ENCODE measurements at regions not wholly inside any gene's neighbourhood (a gene's known extent, or its start where the extent isn't known, plus 50 kb on each side); places are given as distances from the start of the nearest gene placed in this dataset.
"Not testable (repeated sequence)": the region's sequence is repeated elsewhere in the genome, so short reads cannot be mapped to it uniquely, and the experiment has no call there.

GRCh38 chr6:78347191-78347916 lies 520.0 kb upstream of the IRAK1BP1 start:
- no peaks in the 10 kb centered on the region for H3K36me3 Mint-ChIP-seq (ENCODE audit: low read depth)
- no peak for ATAC-seq
- no peak for DNase-seq
- peaks cover 4% of the 10 kb centered on the region for H3K9me3 Mint-ChIP-seq (ENCODE audit: insufficient read depth)
- H3K4me1 Mint-ChIP-seq (ENCODE audit: low read depth) = no peaks in the 10 kb centered on the region
- ChIA-PET POLR2A (no interaction called here), CTCF (no interaction called here)
- no peak overlapping the region for H3K4me3 Mint-ChIP-seq
- no peaks in the 10 kb centered on the region for H3K27me3 Mint-ChIP-seq (ENCODE audit: low read depth)
- H3K27ac Mint-ChIP-seq = no peak overlapping the region

GRCh38 chr6:78353040-78353439 lies 514.3 kb upstream of the IRAK1BP1 start:
- H3K4me1 Mint-ChIP-seq (ENCODE audit: low read depth) = no peaks in the 10 kb centered on the region
- POLR2A ChIA-PET = no interaction called here
- H3K27me3 Mint-ChIP-seq (ENCODE audit: low read depth) = no peaks in the 10 kb centered on the region
- no peak overlapping the region for H3K27ac Mint-ChIP-seq
- CTCF ChIA-PET = no interaction called here
- ATAC-seq (no peak), DNase-seq (no peak)
- H3K9me3 Mint-ChIP-seq (ENCODE audit: insufficient read depth) = no peaks in the 10 kb centered on the region
- no peaks in the 10 kb centered on the region for H3K36me3 Mint-ChIP-seq (ENCODE audit: low read depth)
- no peak overlapping the region for H3K4me3 Mint-ChIP-seq

- no peaks in the 10 kb centered on the region for H3K4me1 Mint-ChIP-seq (ENCODE audit: low read depth)
- peaks cover 5% of the 10 kb centered on the region for H3K9me3 Mint-ChIP-seq (ENCODE audit: insufficient read depth)
- no peak for DNase-seq
- no peaks in the 10 kb centered on the region for H3K36me3 Mint-ChIP-seq (ENCODE audit: low read depth)
- POLR2A ChIA-PET = no interaction called here
- no peak overlapping the region for H3K4me3 Mint-ChIP-seq
- CTCF ChIA-PET = no interaction called here
- no peak overlapping the region for H3K27ac Mint-ChIP-seq
- H3K27me3 Mint-ChIP-seq (ENCODE audit: low read depth) = no peaks in the 10 kb centered on the region
- no peak for ATAC-seq
These were observed 503.7 kb upstream of the IRAK1BP1 start for GRCh38 chr6:78363688-78364087.

- Mint-ChIP-seq H3K9me3 (ENCODE audit: insufficient read depth) (peaks cover 5% of the 10 kb centered on the region), H3K27ac (no peak overlapping the region), H3K4me3 (no peak overlapping the region), H3K27me3 (ENCODE audit: low read depth) (no peaks in the 10 kb centered on the region), H3K4me1 (ENCODE audit: low read depth) (no peaks in the 10 kb centered on the region), H3K36me3 (ENCODE audit: low read depth) (no peaks in the 10 kb centered on the region)
- ChIA-PET CTCF (no interaction called here), POLR2A (no interaction called here)
- ATAC-seq (no peak), DNase-seq (no peak)
These were observed 501.9 kb upstream of the IRAK1BP1 start for GRCh38 chr6:78365473-78365872.

GRCh38 chr6:78377056-78377455 lies 490.3 kb upstream of the IRAK1BP1 start:
- H3K9me3 Mint-ChIP-seq (ENCODE audit: insufficient read depth) = peaks cover 22% of the 10 kb centered on the region
- H3K4me1 Mint-ChIP-seq (ENCODE audit: low read depth) = no peaks in the 10 kb centered on the region
- no peaks in the 10 kb centered on the region for H3K27me3 Mint-ChIP-seq (ENCODE audit: low read depth)
- no peaks in the 10 kb centered on the region for H3K36me3 Mint-ChIP-seq (ENCODE audit: low read depth)
- POLR2A ChIA-PET = no interaction called here
- ATAC-seq (no peak), DNase-seq (no peak)
- no peak overlapping the region for H3K4me3 Mint-ChIP-seq
- CTCF ChIA-PET = no interaction called here
- H3K27ac Mint-ChIP-seq = no peak overlapping the region

GRCh38 chr6:78379982-78380381 lies 487.4 kb upstream of the IRAK1BP1 start:
- H3K27ac Mint-ChIP-seq = no peak overlapping the region
- peaks cover 22% of the 10 kb centered on the region for H3K9me3 Mint-ChIP-seq (ENCODE audit: insufficient read depth)
- ChIA-PET POLR2A (no interaction called here), CTCF (no interaction called here)
- ATAC-seq = no peak
- H3K36me3 Mint-ChIP-seq (ENCODE audit: low read depth) = no peaks in the 10 kb centered on the region
- DNase-seq = no peak
- no peaks in the 10 kb centered on the region for H3K4me1 Mint-ChIP-seq (ENCODE audit: low read depth)
- H3K4me3 Mint-ChIP-seq = no peak overlapping the region
- H3K27me3 Mint-ChIP-seq (ENCODE audit: low read depth) = no peaks in the 10 kb centered on the region

- H3K4me1 Mint-ChIP-seq (ENCODE audit: low read depth) = no peaks in the 10 kb centered on the region
- DNase-seq (no peak), ATAC-seq (no peak)
- POLR2A ChIA-PET = no interaction called here
- H3K27ac Mint-ChIP-seq = no peak overlapping the region
- CTCF ChIA-PET = interaction anchor here (0.6 kb wide), 1 partner anchor 333 kb away, joined by 4 read pairs; no protein-coding TSS in a partner anchor
- H3K36me3 Mint-ChIP-seq (ENCODE audit: low read depth) = no peaks in the 10 kb centered on the region
- peaks cover 27% of the 10 kb centered on the region for H3K9me3 Mint-ChIP-seq (ENCODE audit: insufficient read depth)
- no peaks in the 10 kb centered on the region for H3K27me3 Mint-ChIP-seq (ENCODE audit: low read depth)
- H3K4me3 Mint-ChIP-seq = no peak overlapping the region
These were observed 486.8 kb upstream of the IRAK1BP1 start for GRCh38 chr6:78380541-78380940.

- H3K9me3 Mint-ChIP-seq (ENCODE audit: insufficient read depth) = peaks cover 14% of the 10 kb centered on the region
These were observed 483.4 kb upstream of the IRAK1BP1 start for GRCh38 chr6:78383968-78384367.

GRCh38 chr6:78386854-78387253 lies 480.5 kb upstream of the IRAK1BP1 start:
- peaks cover 20% of the 10 kb centered on the region for H3K9me3 Mint-ChIP-seq (ENCODE audit: insufficient read depth)
- H3K36me3 Mint-ChIP-seq (ENCODE audit: low read depth); ATAC-seq; CTCF ChIA-PET; H3K4me1 Mint-ChIP-seq (ENCODE audit: low read depth); DNase-seq; H3K27me3 Mint-ChIP-seq (ENCODE audit: low read depth); H3K27ac Mint-ChIP-seq; H3K4me3 Mint-ChIP-seq; POLR2A ChIA-PET: not testable (repeated sequence)

More at GRCh38 chr6:78383968-78384367, 483.4 kb upstream of the IRAK1BP1 start:
- ChIA-PET POLR2A (no interaction called here), CTCF (no interaction called here)
- Mint-ChIP-seq H3K27ac (no peak overlapping the region), H3K4me3 (no peak overlapping the region), H3K27me3 (ENCODE audit: low read depth) (no peaks in the 10 kb centered on the region), H3K36me3 (ENCODE audit: low read depth) (no peaks in the 10 kb centered on the region), H3K4me1 (ENCODE audit: low read depth) (no peaks in the 10 kb centered on the region)
- ATAC-seq (no peak), DNase-seq (no peak)

- ATAC-seq = no peak
- CTCF ChIA-PET = no interaction called here
These were observed 477.3 kb upstream of the IRAK1BP1 start for GRCh38 chr6:78390066-78390465.

GRCh38 chr6:78397499-78397898 lies 469.9 kb upstream of the IRAK1BP1 start:
- POLR2A ChIA-PET = no interaction called here
- Mint-ChIP-seq H3K4me3 (no peak overlapping the region), H3K36me3 (ENCODE audit: low read depth) (no peaks in the 10 kb centered on the region), H3K27me3 (ENCODE audit: low read depth) (no peaks in the 10 kb centered on the region), H3K9me3 (ENCODE audit: insufficient read depth) (no peaks in the 10 kb centered on the region), H3K4me1 (ENCODE audit: low read depth) (no peaks in the 10 kb centered on the region), H3K27ac (no peak overlapping the region)
- ATAC-seq = no peak
- no peak for DNase-seq
- CTCF ChIA-PET = no interaction called here

More at GRCh38 chr6:78390066-78390465, 477.3 kb upstream of the IRAK1BP1 start:
- Mint-ChIP-seq H3K27ac (no peak overlapping the region), H3K36me3 (ENCODE audit: low read depth) (no peaks in the 10 kb centered on the region), H3K9me3 (ENCODE audit: insufficient read depth) (peaks cover 18% of the 10 kb centered on the region), H3K27me3 (ENCODE audit: low read depth) (no peaks in the 10 kb centered on the region), H3K4me3 (no peak overlapping the region), H3K4me1 (ENCODE audit: low read depth) (no peaks in the 10 kb centered on the region)
- POLR2A ChIA-PET = no interaction called here
- DNase-seq = no peak

- ATAC-seq = no peak
- Mint-ChIP-seq H3K27me3 (ENCODE audit: low read depth) (no peaks in the 10 kb centered on the region), H3K36me3 (ENCODE audit: low read depth) (no peaks in the 10 kb centered on the region), H3K9me3 (ENCODE audit: insufficient read depth) (no peaks in the 10 kb centered on the region), H3K4me3 (no peak overlapping the region), H3K4me1 (ENCODE audit: low read depth) (no peaks in the 10 kb centered on the region), H3K27ac (no peak overlapping the region)
- CTCF ChIA-PET = no interaction called here
- DNase-seq = no peak
- POLR2A ChIA-PET = no interaction called here
These were observed 469.1 kb upstream of the IRAK1BP1 start for GRCh38 chr6:78398292-78398691.

- H3K4me1 Mint-ChIP-seq (ENCODE audit: low read depth) = no peaks in the 10 kb centered on the region
- POLR2A ChIA-PET = no interaction called here
- H3K27me3 Mint-ChIP-seq (ENCODE audit: low read depth) = no peaks in the 10 kb centered on the region
- CTCF ChIA-PET = no interaction called here
- no peak for DNase-seq
- no peak for ATAC-seq
- H3K9me3 Mint-ChIP-seq (ENCODE audit: insufficient read depth) = no peaks in the 10 kb centered on the region
- no peak overlapping the region for H3K27ac Mint-ChIP-seq
- H3K4me3 Mint-ChIP-seq = no peak overlapping the region
- no peaks in the 10 kb centered on the region for H3K36me3 Mint-ChIP-seq (ENCODE audit: low read depth)
These were observed 467.3 kb upstream of the IRAK1BP1 start for GRCh38 chr6:78400076-78400475.

Data from activated CD8-positive, alpha-beta T cell treated with anti-CD3 and anti-CD28 coated beads, Interleukin-2, amount 10 ng/mL, durations not matched to agents 7 days and 5 days (primary cell).